Dendritic cell treated with granulocyte-macrophage colony-stimulating factor and Interleukin-4, amounts not matched to agents 40 ng/mL and 50 ng/mL, for 4 days (primary cell): ENCODE measurements at regions not wholly inside any gene's neighbourhood (a gene's known extent, or its start where the extent isn't known, plus 50 kb on each side); places are given as distances from the start of the nearest gene placed in this dataset.

Experiments
- H3K27ac Mint-ChIP-seq: one replicate; pipeline ENCODE4 v1.8.0; 2022; ENCODE audit warnings: mild to moderate bottlenecking, mixed read lengths
- H3K27me3 Mint-ChIP-seq: one replicate; pipeline ENCODE4 v1.8.0; 2022; ENCODE audit warnings: mild to moderate bottlenecking, mixed read lengths
- H3K36me3 Mint-ChIP-seq: one replicate; pipeline ENCODE4 v1.8.0; 2022; ENCODE audit warnings: low read depth, mixed read lengths
- H3K4me1 Mint-ChIP-seq: one replicate; pipeline ENCODE4 v1.8.0; 2022; ENCODE audit warnings: low read depth, mixed read lengths
- H3K4me3 Mint-ChIP-seq: one replicate; pipeline ENCODE4 v1.8.0; 2022; ENCODE audit warnings: mild to moderate bottlenecking, moderate library complexity, mixed read lengths
- H3K9me3 Mint-ChIP-seq: one replicate; pipeline ENCODE4 v1.8.0; 2022; ENCODE audit warnings: mixed read lengths
- intact Hi-C: fragments of 100-400 bp; cut with micrococcal nuclease; formaldehyde crosslinking; loops from one replicate; pipeline ENCODE4 v1.15.0; 2022

- H3K4me3 Mint-ChIP-seq, result no peak overlapping the region
- peaks cover 5% of the 10 kb centered on the region for H3K27me3 Mint-ChIP-seq
- H3K27ac Mint-ChIP-seq, result no peak overlapping the region
- intact Hi-C loops, result no loop called here
- H3K4me1 Mint-ChIP-seq, result peaks cover 19% of the 10 kb centered on the region
- H3K9me3 Mint-ChIP-seq, result no peaks in the 10 kb centered on the region
- H3K36me3 Mint-ChIP-seq, result no peaks in the 10 kb centered on the region
Observed at GRCh38 chr11:8777907-8778767, 95.5 kb downstream of the RPL27A start.

GRCh38 chr11:8779107-8779506 is 96.5 kb downstream of the RPL27A start:
- H3K4me1 Mint-ChIP-seq, result peaks cover 19% of the 10 kb centered on the region
- no peaks in the 10 kb centered on the region for H3K36me3 Mint-ChIP-seq
- H3K4me3 Mint-ChIP-seq, result no peak overlapping the region
- H3K27me3 Mint-ChIP-seq, result peaks cover 5% of the 10 kb centered on the region
- H3K9me3 Mint-ChIP-seq, result no peaks in the 10 kb centered on the region
- intact Hi-C loops, result no loop called here
- no peak overlapping the region for H3K27ac Mint-ChIP-seq

- peaks cover 14% of the 10 kb centered on the region for H3K4me1 Mint-ChIP-seq
- no peaks in the 10 kb centered on the region for H3K9me3 Mint-ChIP-seq
- peaks cover 5% of the 10 kb centered on the region for H3K27me3 Mint-ChIP-seq
- no peak overlapping the region for H3K27ac Mint-ChIP-seq
- intact Hi-C loops, result no loop called here
- no peak overlapping the region for H3K4me3 Mint-ChIP-seq
- no peaks in the 10 kb centered on the region for H3K36me3 Mint-ChIP-seq
Observed at GRCh38 chr11:8779732-8780131, 97.1 kb downstream of the RPL27A start.

GRCh38 chr11:8784954-8785353 is 102.4 kb downstream of the RPL27A start:
- Mint-ChIP-seq H3K27me3 (peaks cover 5% of the 10 kb centered on the region), H3K36me3 (no peaks in the 10 kb centered on the region), H3K27ac (no peak overlapping the region), H3K4me3 (no peak overlapping the region), H3K4me1 (peaks cover 7% of the 10 kb centered on the region), H3K9me3 (no peaks in the 10 kb centered on the region)
- intact Hi-C loops, result no loop called here

GRCh38 chr11:8785457-8785856 is 102.9 kb downstream of the RPL27A start:
- Mint-ChIP-seq H3K36me3 (no peaks in the 10 kb centered on the region), H3K9me3 (no peaks in the 10 kb centered on the region), H3K4me3 (no peak overlapping the region), H3K4me1 (peaks cover 10% of the 10 kb centered on the region), H3K27me3 (peaks cover 5% of the 10 kb centered on the region), H3K27ac (no peak overlapping the region)
- intact Hi-C loops, result no loop called here

GRCh38 chr11:8785998-8786397 is 103.4 kb downstream of the RPL27A start:
- Mint-ChIP-seq H3K36me3 (no peaks in the 10 kb centered on the region), H3K9me3 (no peaks in the 10 kb centered on the region), H3K4me3 (no peak overlapping the region), H3K4me1 (peaks cover 10% of the 10 kb centered on the region), H3K27me3 (peaks cover 2% of the 10 kb centered on the region), H3K27ac (no peak overlapping the region)
- intact Hi-C loops, result no loop called here

- H3K4me1 Mint-ChIP-seq, result peaks cover 10% of the 10 kb centered on the region
- H3K9me3 Mint-ChIP-seq, result no peaks in the 10 kb centered on the region
- H3K36me3 Mint-ChIP-seq, result no peaks in the 10 kb centered on the region
- H3K4me3 Mint-ChIP-seq, result no peak overlapping the region
- intact Hi-C loops, result no loop called here
- H3K27me3 Mint-ChIP-seq, result no peaks in the 10 kb centered on the region
- H3K27ac Mint-ChIP-seq, result no peak overlapping the region
Observed at GRCh38 chr11:8786933-8787332, 104.3 kb downstream of the RPL27A start.

- no peaks in the 10 kb centered on the region for H3K27me3 Mint-ChIP-seq
- intact Hi-C loops, result no loop called here
- H3K4me1 Mint-ChIP-seq, result peaks cover 12% of the 10 kb centered on the region
- no peak overlapping the region for H3K4me3 Mint-ChIP-seq
- no peaks in the 10 kb centered on the region for H3K9me3 Mint-ChIP-seq
- H3K36me3 Mint-ChIP-seq, result no peaks in the 10 kb centered on the region
- no peak overlapping the region for H3K27ac Mint-ChIP-seq
Observed at GRCh38 chr11:8787372-8787771, 104.8 kb downstream of the RPL27A start.

GRCh38 chr11:8788616-8789015 is 106.0 kb downstream of the RPL27A start:
- H3K36me3 Mint-ChIP-seq, result no peaks in the 10 kb centered on the region
- H3K9me3 Mint-ChIP-seq, result no peaks in the 10 kb centered on the region
- no peak overlapping the region for H3K27ac Mint-ChIP-seq
- no peaks in the 10 kb centered on the region for H3K27me3 Mint-ChIP-seq
- H3K4me3 Mint-ChIP-seq, result no peak overlapping the region
- peaks cover 22% of the 10 kb centered on the region for H3K4me1 Mint-ChIP-seq
- intact Hi-C loops, result no loop called here

- no peak overlapping the region for H3K4me3 Mint-ChIP-seq
- no peaks in the 10 kb centered on the region for H3K27me3 Mint-ChIP-seq
Observed at GRCh38 chr11:8789864-8790263, 107.3 kb downstream of the RPL27A start.

GRCh38 chr11:8790968-8791367 is 108.4 kb downstream of the RPL27A start:
- H3K27me3 Mint-ChIP-seq, result no peaks in the 10 kb centered on the region
- H3K9me3 Mint-ChIP-seq, result no peaks in the 10 kb centered on the region
- no peak overlapping the region for H3K4me3 Mint-ChIP-seq
- intact Hi-C loops, result no loop called here
- no peak overlapping the region for H3K27ac Mint-ChIP-seq
- H3K36me3 Mint-ChIP-seq, result no peaks in the 10 kb centered on the region
- H3K4me1 Mint-ChIP-seq, result peaks cover 36% of the 10 kb centered on the region

More at GRCh38 chr11:8789864-8790263, 107.3 kb downstream of the RPL27A start:
- H3K4me1 Mint-ChIP-seq, result peaks cover 30% of the 10 kb centered on the region
- intact Hi-C loops, result no loop called here
- no peaks in the 10 kb centered on the region for H3K36me3 Mint-ChIP-seq
- H3K27ac Mint-ChIP-seq, result no peak overlapping the region
- H3K9me3 Mint-ChIP-seq, result no peaks in the 10 kb centered on the region

GRCh38 chr11:8792710-8793109 is 110.1 kb downstream of the RPL27A start:
- intact Hi-C loops, result no loop called here
- H3K4me3 Mint-ChIP-seq, result no peak overlapping the region
- H3K27ac Mint-ChIP-seq, result no peak overlapping the region
- peaks cover 2% of the 10 kb centered on the region for H3K27me3 Mint-ChIP-seq
- no peaks in the 10 kb centered on the region for H3K36me3 Mint-ChIP-seq
- peaks cover 43% of the 10 kb centered on the region for H3K4me1 Mint-ChIP-seq
- H3K9me3 Mint-ChIP-seq, result no peaks in the 10 kb centered on the region

- Mint-ChIP-seq H3K4me1 (peaks cover 48% of the 10 kb centered on the region), H3K9me3 (no peaks in the 10 kb centered on the region), H3K36me3 (no peaks in the 10 kb centered on the region), H3K27me3 (peaks cover 2% of the 10 kb centered on the region), H3K27ac (no peak overlapping the region), H3K4me3 (no peak overlapping the region)
- intact Hi-C loops, result no loop called here
Observed at GRCh38 chr11:8793114-8793777, 110.7 kb downstream of the RPL27A start.

- Mint-ChIP-seq H3K4me1 (peaks cover 44% of the 10 kb centered on the region), H3K36me3 (no peaks in the 10 kb centered on the region), H3K27ac (no peak overlapping the region), H3K9me3 (no peaks in the 10 kb centered on the region), H3K4me3 (no peak overlapping the region), H3K27me3 (peaks cover 2% of the 10 kb centered on the region)
- intact Hi-C loops, result no loop called here
Observed at GRCh38 chr11:8794126-8794525, 111.5 kb downstream of the RPL27A start.
